GM12873 (cell line): ENCODE measurements at regions not wholly inside any gene's neighbourhood (a gene's known extent, or its start where the extent isn't known, plus 50 kb on each side); places are given as distances from the start of the nearest gene placed in this dataset.

Experiments used
- CTCF ChIP-seq: IDR thresholded peaks from 2 replicates; pipeline ENCODE4 v1.5.1; 2012; ENCODE audit warnings: low read depth, mild to moderate bottlenecking, moderate library complexity, low read length, control low read depth; ENCODE audit not compliant: insufficient read depth; ENCODE audit errors: missing control alignments

GRCh38 chr2:61774351-61774750 lies 79.5 kb downstream of the FAM161A start:
- TF ChIP-seq CTCF, result no peak

GRCh38 chr2:61771904-61772845 lies 81.7 kb downstream of the FAM161A start:
- no peak for TF ChIP-seq CTCF

- no peak for TF ChIP-seq CTCF
These were observed 83.1 kb downstream of the FAM161A start for GRCh38 chr2:61770746-61771145.

GRCh38 chr2:61770298-61770697 lies 83.6 kb downstream of the FAM161A start:
- TF ChIP-seq CTCF, result no peak

GRCh38 chr2:61769093-61769675 lies 84.7 kb downstream of the FAM161A start:
- no peak for TF ChIP-seq CTCF

GRCh38 chr2:61764035-61764800 lies 89.6 kb downstream of the FAM161A start:
- TF ChIP-seq CTCF, result no peak

- no peak for TF ChIP-seq CTCF
These were observed 90.2 kb downstream of the FAM161A start for GRCh38 chr2:61763605-61764034.
